Stimulated activated naive CD8-positive, alpha-beta T cell treated with anti-CD3 and anti-CD28 coated beads, Interleukin-15, amount 100 ng/mL, for 72 hours (primary cell): ENCODE measurements at regions not wholly inside any gene's neighbourhood (a gene's known extent, or its start where the extent isn't known, plus 50 kb on each side); places are given as distances from the start of the nearest gene placed in this dataset.

ENCODE experiments used
- ATAC-seq: fragments of 150-1000 bp; cut with Tn5 transposase; 2 replicates; pipeline ENCODE4 v1.10.0; 2021; ENCODE audit warnings: mild to moderate bottlenecking, moderate library complexity
- DNase-seq, 2 donors: peaks; one replicate each; pipeline ENCODE4 v3.0.0; 2021 to 2022
- H3K27ac Mint-ChIP-seq, 2 donors: one replicate each; pipeline ENCODE4 v1.8.0; 2022; ENCODE audit warnings: mild to moderate bottlenecking in 2 of 2, mixed read lengths in 2 of 2, moderate library complexity in 2 of 2
- H3K27me3 Mint-ChIP-seq: one replicate; pipeline ENCODE4 v1.8.0; 2022; ENCODE audit warnings: mixed read lengths
- H3K4me1 Mint-ChIP-seq: one replicate; pipeline ENCODE4 v1.8.0; 2022; ENCODE audit warnings: mild to moderate bottlenecking, mixed read lengths
- H3K4me3 Mint-ChIP-seq, 2 donors: one replicate each; pipeline ENCODE4 v1.8.0; 2022; ENCODE audit warnings: mild to moderate bottlenecking in 2 of 2, mixed read lengths in 2 of 2, moderate library complexity in 1 of 2
- H3K9me3 Mint-ChIP-seq, 2 donors: one replicate each; pipeline ENCODE4 v1.8.0; 2022; ENCODE audit warnings: mixed read lengths in 2 of 2

DNA sequence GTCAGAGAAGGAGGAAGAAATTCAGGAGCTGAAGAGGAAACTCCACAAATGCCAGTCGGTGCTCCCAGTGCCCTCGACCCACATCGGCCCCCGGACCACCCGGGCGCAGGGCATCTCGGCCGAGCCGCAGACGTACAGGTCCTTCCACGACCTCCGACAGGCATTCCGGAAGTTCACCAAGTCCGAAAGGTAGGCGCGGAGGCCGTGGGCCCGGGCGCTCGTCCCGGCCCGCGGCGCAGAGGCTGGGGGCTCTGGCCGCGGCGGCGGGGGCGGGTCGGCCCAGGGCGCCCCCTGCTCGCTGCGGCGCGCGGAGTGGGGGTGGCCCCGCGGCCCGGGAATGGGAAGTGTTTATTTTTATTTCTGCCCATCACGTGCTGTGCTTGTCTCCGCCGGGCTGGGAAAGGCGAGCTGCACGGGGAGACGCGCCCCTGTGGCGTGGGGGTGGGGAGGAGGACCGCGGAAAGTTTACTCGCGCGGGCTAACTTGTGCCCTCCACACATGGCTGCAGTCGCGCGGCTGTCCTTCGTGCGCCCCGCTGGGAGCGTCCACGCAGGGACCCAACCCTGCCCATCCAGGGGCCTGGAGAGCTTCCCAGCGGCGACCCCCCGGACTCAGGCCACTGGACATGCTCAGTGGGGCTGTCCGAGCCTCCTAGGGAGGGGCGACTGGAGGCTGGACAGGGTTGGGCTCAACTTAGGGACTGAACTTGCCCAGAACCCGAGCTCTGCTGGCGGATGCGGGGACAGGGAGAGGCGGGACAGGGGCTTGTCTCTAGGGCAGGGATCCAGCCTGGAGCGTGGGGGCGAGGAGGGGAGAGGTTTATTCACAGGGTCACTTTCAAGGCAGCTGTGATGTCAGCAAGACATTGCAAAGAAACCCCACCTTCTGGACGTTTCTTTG lies 82.6 kb upstream of the PRKG1 start:
- ATAC-seq (peak; percentile 42), DNase-seq (no peak)
- Mint-ChIP-seq H3K4me3 (peak overlapping the region; percentile 77 to 78), H3K9me3 (no peaks in the 10 kb centered on the region), H3K27me3 (peaks cover 48% of the 10 kb centered on the region), H3K4me1 (peaks cover 5% of the 10 kb centered on the region), H3K27ac (no peak overlapping the region)

- Mint-ChIP-seq H3K27ac (no peak overlapping the region), H3K4me3 (peak overlapping the region; percentile 26 to 35), H3K9me3 (no peaks in the 10 kb centered on the region), H3K4me1 (peaks cover 5% of the 10 kb centered on the region), H3K27me3 (peaks cover 51% of the 10 kb centered on the region)
- ATAC-seq (peak; percentile 40), DNase-seq (no peak)
Measured at GRCh38 chr10:50992356-50992901, 81.9 kb upstream of the PRKG1 start.

DNA sequence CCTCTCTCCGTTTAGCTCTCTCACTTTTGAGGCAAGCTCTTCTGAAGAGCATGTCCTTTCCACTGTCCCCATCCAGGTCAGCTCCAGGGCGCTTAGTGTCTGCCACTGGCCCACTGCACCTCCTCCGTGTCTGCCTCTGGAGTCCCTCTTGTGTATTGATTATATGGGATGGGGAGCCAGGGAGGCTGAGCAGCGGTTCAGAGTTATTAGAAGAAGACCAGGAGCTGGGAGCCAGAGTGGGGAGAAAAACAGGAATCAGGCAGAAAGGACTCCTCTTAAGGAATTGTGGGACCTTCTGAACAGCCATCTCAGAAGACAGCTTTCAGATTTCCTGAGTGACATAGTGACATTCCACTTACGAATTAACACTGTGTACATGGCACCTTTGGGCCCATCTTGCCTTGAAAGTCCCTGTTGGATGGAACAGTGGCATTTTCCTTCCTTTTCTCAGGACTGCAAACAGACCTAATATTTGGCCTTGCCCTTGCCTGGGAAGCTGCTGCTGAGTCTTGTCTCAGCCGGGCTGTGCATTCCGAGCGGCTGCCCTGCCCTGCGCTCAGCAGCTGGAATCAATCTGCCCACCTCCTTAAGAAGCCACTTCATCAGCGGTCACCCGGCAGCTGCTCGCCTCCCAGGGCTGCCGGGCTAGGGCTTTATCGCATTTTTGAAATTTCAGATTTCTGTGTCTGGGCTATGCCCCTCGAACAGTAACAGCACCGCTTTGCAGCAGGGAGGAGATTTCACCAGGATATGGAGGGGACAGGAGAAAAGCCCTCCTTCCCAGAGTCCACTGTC lies 81.1 kb upstream of the PRKG1 start:
- Mint-ChIP-seq H3K27me3 (peaks cover 51% of the 10 kb centered on the region), H3K4me3 (no peak overlapping the region)

DNA sequence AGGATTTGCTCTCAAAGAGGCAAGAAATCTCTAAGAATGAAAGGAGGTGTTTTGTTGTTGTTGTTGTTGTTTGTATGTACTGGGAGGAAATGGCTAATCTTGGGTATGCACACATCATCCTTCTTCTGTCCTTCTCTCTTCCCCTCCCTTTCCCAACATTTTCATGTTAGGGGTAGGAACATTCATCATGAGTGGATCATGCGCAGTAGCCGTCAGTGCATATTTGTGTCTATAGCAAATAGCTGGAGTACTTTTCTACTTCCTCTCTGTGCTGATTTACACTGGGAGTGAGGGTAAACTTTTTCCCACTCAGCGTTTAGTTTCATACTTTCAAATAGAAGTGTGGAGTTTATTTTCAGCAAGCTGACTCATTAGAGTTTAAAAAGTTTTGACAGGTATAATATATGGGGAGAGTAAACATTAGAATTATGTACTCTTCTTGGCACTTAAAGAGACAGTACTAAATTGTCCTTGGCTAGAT lies 80.5 kb upstream of the PRKG1 start:
- Mint-ChIP-seq H3K9me3 (no peaks in the 10 kb centered on the region), H3K27me3 (peaks cover 51% of the 10 kb centered on the region), H3K4me1 (peaks cover 5% of the 10 kb centered on the region), H3K27ac (no peak overlapping the region), H3K4me3 (no peak overlapping the region)
- DNase-seq (no peak), ATAC-seq (no peak)

More for the DNA sequence above, 81.1 kb upstream of the PRKG1 start:
- no peak overlapping the region for H3K27ac Mint-ChIP-seq
- H3K4me1 Mint-ChIP-seq, result peaks cover 5% of the 10 kb centered on the region
- ATAC-seq, result no peak
- no peaks in the 10 kb centered on the region for H3K9me3 Mint-ChIP-seq
- no peak for DNase-seq

GRCh38 chr10:50997461-50997860 lies 76.8 kb upstream of the PRKG1 start:
- ATAC-seq (no peak), DNase-seq (no peak)
- H3K4me3 Mint-ChIP-seq, result no peak overlapping the region
- H3K9me3 Mint-ChIP-seq, result no peaks in the 10 kb centered on the region
- H3K27ac Mint-ChIP-seq, result no peak overlapping the region
- H3K27me3 Mint-ChIP-seq, result peaks cover 33% of the 10 kb centered on the region
- H3K4me1 Mint-ChIP-seq, result no peaks in the 10 kb centered on the region

- H3K27me3 Mint-ChIP-seq, result peaks cover 16% of the 10 kb centered on the region
- H3K27ac Mint-ChIP-seq, result no peak overlapping the region
- DNase-seq, result no peak
- H3K9me3 Mint-ChIP-seq, result no peaks in the 10 kb centered on the region
- H3K4me1 Mint-ChIP-seq, result no peaks in the 10 kb centered on the region
- H3K4me3 Mint-ChIP-seq, result no peak overlapping the region
- ATAC-seq, result no peak
Measured at GRCh38 chr10:50999163-50999562, 75.1 kb upstream of the PRKG1 start.

- Mint-ChIP-seq H3K27me3 (peaks cover 14% of the 10 kb centered on the region), H3K9me3 (no peaks in the 10 kb centered on the region), H3K4me3 (no peak overlapping the region), H3K4me1 (no peaks in the 10 kb centered on the region), H3K27ac (no peak overlapping the region)
- DNase-seq (no peak), ATAC-seq (no peak)
Measured at GRCh38 chr10:51000164-51000563, 74.1 kb upstream of the PRKG1 start.

- H3K4me1 Mint-ChIP-seq, result no peaks in the 10 kb centered on the region
- no peak overlapping the region for H3K27ac Mint-ChIP-seq
- H3K4me3 Mint-ChIP-seq, result no peak overlapping the region
- H3K27me3 Mint-ChIP-seq, result peaks cover 14% of the 10 kb centered on the region
- DNase-seq (no peak), ATAC-seq (no peak)
- H3K9me3 Mint-ChIP-seq, result no peaks in the 10 kb centered on the region
Measured at GRCh38 chr10:51000976-51001375, 73.3 kb upstream of the PRKG1 start.

- no peaks in the 10 kb centered on the region for H3K9me3 Mint-ChIP-seq
- no peak for ATAC-seq
- peaks cover 11% of the 10 kb centered on the region for H3K27me3 Mint-ChIP-seq
- DNase-seq, result no peak
- H3K4me1 Mint-ChIP-seq, result no peaks in the 10 kb centered on the region
- H3K4me3 Mint-ChIP-seq, result no peak overlapping the region
- no peak overlapping the region for H3K27ac Mint-ChIP-seq
Measured at GRCh38 chr10:51001587-51001986, 72.7 kb upstream of the PRKG1 start.

- Mint-ChIP-seq H3K4me3 (no peak overlapping the region), H3K9me3 (no peaks in the 10 kb centered on the region), H3K27me3 (peaks cover 8% of the 10 kb centered on the region), H3K4me1 (no peaks in the 10 kb centered on the region), H3K27ac (peak overlapping the region in 1 of 2 donors; percentile 7)
- no peak for ATAC-seq
- no peak for DNase-seq
Measured at GRCh38 chr10:51002469-51002868, 71.8 kb upstream of the PRKG1 start.

GRCh38 chr10:51004776-51005175 lies 69.5 kb upstream of the PRKG1 start:
- H3K27ac Mint-ChIP-seq, result no peak overlapping the region
- H3K4me1 Mint-ChIP-seq, result no peaks in the 10 kb centered on the region
- no peak overlapping the region for H3K4me3 Mint-ChIP-seq
- ATAC-seq, result no peak
- peaks cover 8% of the 10 kb centered on the region for H3K27me3 Mint-ChIP-seq
- H3K9me3 Mint-ChIP-seq, result no peaks in the 10 kb centered on the region
- DNase-seq, result no peak

DNA sequence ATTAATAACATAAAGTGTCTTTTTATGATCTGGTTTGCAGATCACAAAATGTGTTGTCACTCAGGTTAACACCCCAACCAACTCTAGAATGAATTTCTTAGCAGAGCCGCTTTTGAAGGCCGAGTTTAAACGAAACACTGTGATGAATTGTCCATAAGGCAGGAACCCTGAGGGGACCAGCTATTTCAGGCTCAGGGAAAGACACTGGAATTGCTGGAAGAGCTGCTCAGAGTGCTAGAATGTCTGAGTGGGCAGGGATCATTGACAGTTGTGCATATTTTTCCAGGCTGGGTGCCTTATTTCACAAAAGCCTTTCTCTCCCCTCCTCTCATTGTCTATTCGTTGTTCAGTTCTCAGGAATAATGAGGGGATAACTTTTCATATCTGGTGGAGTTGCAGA lies 68.7 kb upstream of the PRKG1 start:
- DNase-seq (no peak), ATAC-seq (no peak)
- H3K4me1 Mint-ChIP-seq, result no peaks in the 10 kb centered on the region
- no peak overlapping the region for H3K27ac Mint-ChIP-seq
- no peaks in the 10 kb centered on the region for H3K9me3 Mint-ChIP-seq
- peaks cover 7% of the 10 kb centered on the region for H3K27me3 Mint-ChIP-seq
- no peak overlapping the region for H3K4me3 Mint-ChIP-seq

DNA sequence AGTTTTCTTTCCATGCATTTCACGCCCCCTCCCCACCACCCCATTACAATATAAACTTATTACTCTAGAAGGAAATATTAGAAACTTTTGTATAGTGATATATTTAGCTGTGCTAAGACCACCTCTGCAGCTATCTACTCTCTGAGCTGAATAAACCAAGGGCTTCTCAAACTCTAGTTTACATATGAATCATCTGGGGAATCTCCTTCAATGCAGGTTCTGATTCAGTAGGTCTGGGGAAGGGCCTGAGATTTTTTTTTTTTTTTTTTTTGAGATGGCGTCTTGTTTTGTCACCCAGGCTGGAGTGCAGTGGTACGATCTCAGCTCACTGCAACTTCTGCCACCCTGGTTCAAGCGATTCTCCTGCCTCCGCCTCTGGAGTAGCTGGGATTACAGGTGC lies 67.6 kb upstream of the PRKG1 start:
- Mint-ChIP-seq H3K4me1 (no peaks in the 10 kb centered on the region), H3K27me3 (no peaks in the 10 kb centered on the region), H3K27ac (no peak overlapping the region), H3K4me3 (no peak overlapping the region), H3K9me3 (no peaks in the 10 kb centered on the region)
- DNase-seq (no peak), ATAC-seq (no peak)

DNA sequence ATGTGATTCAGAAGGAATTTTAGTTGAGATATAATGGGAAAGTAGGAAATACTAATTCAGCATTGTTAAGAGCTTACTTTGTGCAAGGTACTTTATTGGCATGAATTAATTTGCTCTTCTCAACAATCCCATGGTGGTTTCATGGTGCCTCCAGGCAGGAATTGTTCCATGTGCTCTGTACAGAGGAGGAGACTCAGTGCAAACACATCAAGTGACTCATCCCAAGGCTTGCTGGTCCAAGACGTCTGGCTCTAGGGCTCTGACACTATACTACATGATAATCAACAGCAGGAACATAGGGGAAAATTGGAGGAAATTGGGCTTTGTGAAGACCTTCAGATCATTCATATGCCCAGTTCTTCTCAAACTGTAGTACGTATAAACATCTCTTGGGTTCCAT lies 66.5 kb upstream of the PRKG1 start:
- ATAC-seq (no peak), DNase-seq (no peak)
- Mint-ChIP-seq H3K27ac (no peak overlapping the region), H3K4me3 (no peak overlapping the region), H3K27me3 (no peaks in the 10 kb centered on the region), H3K9me3 (no peaks in the 10 kb centered on the region), H3K4me1 (no peaks in the 10 kb centered on the region)

DNA sequence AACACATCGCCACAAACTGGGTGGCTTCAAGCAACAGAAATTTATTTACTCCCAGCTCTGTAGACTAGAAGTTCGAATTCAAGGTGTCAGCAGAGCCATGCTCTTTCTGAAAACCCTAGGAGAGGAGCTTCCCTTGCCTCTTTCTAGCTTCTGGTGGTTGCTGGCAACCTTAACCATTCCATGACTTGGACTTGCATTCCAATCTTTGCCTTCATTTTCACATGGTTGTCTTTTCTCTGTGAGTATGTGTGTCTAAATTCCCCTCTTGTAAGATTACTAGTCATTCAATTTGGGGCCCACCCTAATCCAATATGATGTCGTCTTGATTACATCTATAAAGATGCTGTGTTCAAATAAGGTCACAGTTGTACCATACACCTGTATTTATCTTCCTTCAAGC lies 65.9 kb upstream of the PRKG1 start:
- H3K4me3 Mint-ChIP-seq, result no peak overlapping the region
- H3K27ac Mint-ChIP-seq, result no peak overlapping the region
- no peaks in the 10 kb centered on the region for H3K27me3 Mint-ChIP-seq
- no peak for DNase-seq
- H3K9me3 Mint-ChIP-seq, result no peaks in the 10 kb centered on the region
- no peaks in the 10 kb centered on the region for H3K4me1 Mint-ChIP-seq
- no peak for ATAC-seq

DNA sequence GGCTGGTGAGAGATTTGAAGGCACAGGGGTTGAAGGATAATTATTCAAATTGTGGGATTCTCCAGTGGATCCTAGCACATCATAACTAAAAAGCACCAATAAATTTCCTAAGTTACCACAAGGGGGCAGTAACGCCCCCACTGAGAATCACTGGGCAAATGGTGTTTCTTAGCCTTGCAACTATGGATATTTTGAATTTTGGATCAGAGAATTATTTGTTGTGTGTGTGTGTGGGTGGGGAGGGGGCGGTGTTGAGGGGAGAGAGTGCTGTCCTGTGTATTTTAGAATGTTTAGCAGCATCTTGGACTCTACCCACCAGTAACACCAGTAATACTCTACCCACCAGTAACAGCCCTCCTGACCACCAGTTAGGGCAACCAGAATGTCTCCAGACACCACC lies 63.3 kb upstream of the PRKG1 start:
- no peaks in the 10 kb centered on the region for H3K27me3 Mint-ChIP-seq
- ATAC-seq (no peak), DNase-seq (no peak)
- no peak overlapping the region for H3K4me3 Mint-ChIP-seq
- no peaks in the 10 kb centered on the region for H3K9me3 Mint-ChIP-seq
- no peaks in the 10 kb centered on the region for H3K4me1 Mint-ChIP-seq
- no peak overlapping the region for H3K27ac Mint-ChIP-seq
